Stomach (tissue), 8 donors: ENCODE measurements at regions not wholly inside any gene's neighbourhood (a gene's known extent, or its start where the extent isn't known, plus 50 kb on each side); places are given as distances from the start of the nearest gene placed in this dataset.

Source experiments
- DNase-seq, 2 donors: peaks; one replicate each; pipeline versions ENCODE4 v3.0.0 to v3.0.0-alpha.2; 2013 to 2019
- H3K27ac ChIP-seq, 5 donors: fragments of 200-600 bp in 4 of 5; sonication (generic) in 4 of 5; one replicate each; pipeline ENCODE4 v1.5.1; 2013 to 2019; ENCODE audit warnings: mild to moderate bottlenecking in 1 of 5, moderate library complexity in 1 of 5
- H3K27me3 ChIP-seq, 3 donors: fragments of 200-600 bp; sonication (generic); one replicate each; pipeline ENCODE4 v1.5.1; 2017 to 2019; ENCODE audit warnings: mixed run types in 1 of 3
- H3K36me3 ChIP-seq, 4 donors: fragments of 200-600 bp; sonication (generic); 1 replicate in 3 of 4; 2 replicates in 1 of 4; pipeline ENCODE4 v1.5.1; 2016 to 2019
- H3K4me1 ChIP-seq, 4 donors: fragments of 200-600 bp; sonication (generic); one replicate each; pipeline ENCODE4 v1.5.1; 2016 to 2019
- H3K4me3 ChIP-seq, 4 donors: fragments of 200-600 bp; sonication (generic) in 3 of 4; one replicate each; pipeline ENCODE4 v1.5.1; 2016 to 2019; ENCODE audit warnings: mild to moderate bottlenecking in 1 of 4
- H3K9me3 ChIP-seq, 4 donors: fragments of 200-600 bp; sonication (generic); one replicate each; pipeline ENCODE4 v1.5.1; 2016 to 2019
- EP300 ChIP-seq: sonication (generic); formaldehyde crosslinking; IDR thresholded peaks from one replicate; pipeline ENCODE4 v1.6.1; 2017; ENCODE audit warnings: antibody characterized with exemption
- POLR2A ChIP-seq, 4 donors: fragments of 450-650 bp; IDR thresholded peaks; one replicate each; pipeline ENCODE4 v1.6.1; 2016; ENCODE audit warnings: antibody characterized with exemption in 4 of 4, control low read depth in 2 of 4, mild to moderate bottlenecking in 1 of 4, moderate library complexity in 1 of 4
- POLR2AphosphoS5 ChIP-seq, 3 donors: sonication (generic); formaldehyde crosslinking; IDR thresholded peaks; one replicate each; pipeline ENCODE4 v1.6.1; 2016; ENCODE audit warnings: antibody characterized with exemption in 3 of 3
- WGBS, 5 donors: extraction: QIAGEN DNeasy Blood & Tissue Kit in 3 of 5; methylation state at CpG; one replicate each; pipeline versions ENCODE4 v1.1.5 to v1.1.7; 2013 to 2018; 5-methylcytosine and 5-hydroxymethylcytosine counted together
- intact Hi-C: fragments of 100-400 bp; cut with DNase I; formaldehyde crosslinking; loops from one replicate; pipeline ENCODE4 v1.15.1; 2023; ENCODE audit warnings: low total_unique reads
- TF ChIP-seq, protein P1 (sequence below), 7 experiments: fragments of 450-650 bp in 4 of 7; fragments of 200-600 bp in 3 of 7; sonication (generic) in 3 of 7; IDR thresholded peaks; one replicate each; pipeline ENCODE4 v1.5.1; 2016 to 2019; ENCODE audit warnings: antibody characterized with exemption in 7 of 7, control low read depth in 2 of 7, mild to moderate bottlenecking in 1 of 7
- donor health status: healthy with polysubstance abuse.
- donor health status: Bipolar disorder and iron deficiency.
- donor health status: healthy.

DNA sequence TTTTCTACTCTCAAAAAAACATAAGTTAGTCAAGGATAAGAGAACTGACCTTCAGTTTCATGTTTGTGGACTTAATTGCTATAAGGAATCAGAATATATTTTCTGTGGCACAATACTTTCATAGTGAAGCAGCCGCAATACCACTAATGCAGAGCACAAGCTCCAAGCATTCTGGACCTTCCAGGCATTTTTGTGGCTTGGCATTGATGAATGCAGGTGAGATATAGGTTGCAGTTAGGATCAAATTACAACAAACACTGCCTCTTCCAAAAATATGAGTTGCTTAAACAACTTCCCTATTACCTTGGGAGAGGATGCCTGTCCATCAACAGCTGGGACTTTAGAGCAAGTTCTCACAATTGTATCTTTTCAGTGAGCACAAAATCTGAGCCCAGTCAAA, 162.8 kb upstream of the RSPO3 start:
- H3K36me3 ChIP-seq, result no peaks in the 10 kb centered on the region
- no peak for DNase-seq
- intact Hi-C loops, result no loop called here
- H3K4me1 ChIP-seq, result no peaks in the 10 kb centered on the region
- H3K4me3 ChIP-seq, result no peak overlapping the region
- TF ChIP-seq, protein P1, sequence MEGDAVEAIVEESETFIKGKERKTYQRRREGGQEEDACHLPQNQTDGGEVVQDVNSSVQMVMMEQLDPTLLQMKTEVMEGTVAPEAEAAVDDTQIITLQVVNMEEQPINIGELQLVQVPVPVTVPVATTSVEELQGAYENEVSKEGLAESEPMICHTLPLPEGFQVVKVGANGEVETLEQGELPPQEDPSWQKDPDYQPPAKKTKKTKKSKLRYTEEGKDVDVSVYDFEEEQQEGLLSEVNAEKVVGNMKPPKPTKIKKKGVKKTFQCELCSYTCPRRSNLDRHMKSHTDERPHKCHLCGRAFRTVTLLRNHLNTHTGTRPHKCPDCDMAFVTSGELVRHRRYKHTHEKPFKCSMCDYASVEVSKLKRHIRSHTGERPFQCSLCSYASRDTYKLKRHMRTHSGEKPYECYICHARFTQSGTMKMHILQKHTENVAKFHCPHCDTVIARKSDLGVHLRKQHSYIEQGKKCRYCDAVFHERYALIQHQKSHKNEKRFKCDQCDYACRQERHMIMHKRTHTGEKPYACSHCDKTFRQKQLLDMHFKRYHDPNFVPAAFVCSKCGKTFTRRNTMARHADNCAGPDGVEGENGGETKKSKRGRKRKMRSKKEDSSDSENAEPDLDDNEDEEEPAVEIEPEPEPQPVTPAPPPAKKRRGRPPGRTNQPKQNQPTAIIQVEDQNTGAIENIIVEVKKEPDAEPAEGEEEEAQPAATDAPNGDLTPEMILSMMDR (IDR thresholded peaks at IDR 0.05), result no peak
- no peak for TF ChIP-seq EP300
- no peak for TF ChIP-seq POLR2AphosphoS5 (IDR thresholded peaks at IDR 0.05)
- TF ChIP-seq POLR2A (IDR thresholded peaks at IDR 0.05), result no peak
- no peaks in the 10 kb centered on the region for H3K9me3 ChIP-seq
- 68 to 88% (median 79%) methylated on average over 1 of the region's 1 CpG for WGBS, 5 donors
- no peaks in the 10 kb centered on the region for H3K27me3 ChIP-seq
- H3K27ac ChIP-seq, result no peak overlapping the region

DNA sequence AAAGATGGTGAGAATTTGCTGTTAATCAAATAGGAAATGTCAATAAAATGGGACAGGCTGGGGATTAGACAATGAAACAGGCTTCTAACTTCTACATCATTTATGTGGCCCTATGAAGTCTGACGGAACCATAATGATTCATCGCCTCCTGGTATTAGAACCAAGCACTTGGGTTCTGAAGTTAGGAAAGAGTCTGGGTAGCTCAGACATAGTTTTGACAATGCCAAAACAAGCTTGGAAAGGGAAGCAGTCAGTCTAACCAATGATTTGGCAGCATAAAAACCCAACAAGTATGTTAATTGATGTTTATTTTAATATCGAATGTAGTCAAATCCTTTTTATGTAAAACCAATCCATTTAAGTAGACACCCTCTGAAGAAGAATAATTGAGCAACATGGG, 160.8 kb upstream of the RSPO3 start:
- WGBS, 5 donors, result 79 to 89% (median 85%) methylated on average over 3 of the region's 3 CpGs
- intact Hi-C loops, result no loop called here
- no peaks in the 10 kb centered on the region for H3K36me3 ChIP-seq
- no peak overlapping the region for H3K27ac ChIP-seq
- no peak for DNase-seq
- no peak overlapping the region for H3K4me3 ChIP-seq
- no peaks in the 10 kb centered on the region for H3K4me1 ChIP-seq
- H3K9me3 ChIP-seq, result no peaks in the 10 kb centered on the region
- H3K27me3 ChIP-seq, result no peaks in the 10 kb centered on the region
- no peak for TF ChIP-seq POLR2A (IDR thresholded peaks at IDR 0.05)
- no peak for TF ChIP-seq EP300

DNA sequence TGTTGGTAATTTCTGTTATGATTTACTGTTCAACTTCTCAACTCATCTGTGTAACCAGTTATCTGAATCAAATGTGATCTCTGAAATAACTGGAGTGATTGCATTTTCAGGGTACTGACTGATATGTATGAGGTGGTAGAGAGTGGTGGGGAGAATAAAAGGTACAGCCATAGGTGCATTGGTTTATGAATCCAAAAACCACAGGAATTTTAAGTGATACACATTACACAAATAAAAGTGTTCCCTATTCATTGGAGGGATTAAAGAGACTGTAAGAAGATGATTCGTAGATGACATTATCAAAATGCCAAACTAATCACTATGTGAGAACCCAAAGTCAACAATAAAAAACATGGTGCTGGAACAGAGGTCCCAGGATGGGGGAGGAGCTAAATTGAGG, 158.7 kb upstream of the RSPO3 start:
- H3K27ac ChIP-seq, result no peak overlapping the region
- H3K9me3 ChIP-seq, result no peaks in the 10 kb centered on the region
- DNase-seq, result no peak
- intact Hi-C loops, result no loop called here
- H3K27me3 ChIP-seq, result no peaks in the 10 kb centered on the region
- WGBS, 5 donors, result 27 to 73% (median 52%) methylated on average over 1 of the region's 1 CpG
- H3K36me3 ChIP-seq, result no peaks in the 10 kb centered on the region
- H3K4me1 ChIP-seq, result no peaks in the 10 kb centered on the region
- H3K4me3 ChIP-seq, result no peak overlapping the region
- TF ChIP-seq POLR2AphosphoS5 (IDR thresholded peaks at IDR 0.05) (no peak), EP300 (no peak), POLR2A (IDR thresholded peaks at IDR 0.05) (no peak)
- TF ChIP-seq, protein P1 (IDR thresholded peaks at IDR 0.05), result no peak

GRCh38 chr6:126963077-126963809, 155.2 kb upstream of the RSPO3 start:
- no peaks in the 10 kb centered on the region for H3K36me3 ChIP-seq
- no peaks in the 10 kb centered on the region for H3K4me1 ChIP-seq
- intact Hi-C loops, result no loop called here
- DNase-seq, result no peak
- H3K27ac ChIP-seq, result no peak overlapping the region
- TF ChIP-seq POLR2AphosphoS5 (IDR thresholded peaks at IDR 0.05), result no peak
- TF ChIP-seq EP300, result no peak
- TF ChIP-seq POLR2A (IDR thresholded peaks at IDR 0.05), result no peak
- TF ChIP-seq, protein P1 (IDR thresholded peaks at IDR 0.05), result no peak
- 78 to 84% (median 82%) methylated on average over 8 of the region's 8 CpGs for WGBS, 5 donors
- H3K9me3 ChIP-seq, result no peaks in the 10 kb centered on the region
- no peaks in the 10 kb centered on the region for H3K27me3 ChIP-seq
- no peak overlapping the region for H3K4me3 ChIP-seq

DNA sequence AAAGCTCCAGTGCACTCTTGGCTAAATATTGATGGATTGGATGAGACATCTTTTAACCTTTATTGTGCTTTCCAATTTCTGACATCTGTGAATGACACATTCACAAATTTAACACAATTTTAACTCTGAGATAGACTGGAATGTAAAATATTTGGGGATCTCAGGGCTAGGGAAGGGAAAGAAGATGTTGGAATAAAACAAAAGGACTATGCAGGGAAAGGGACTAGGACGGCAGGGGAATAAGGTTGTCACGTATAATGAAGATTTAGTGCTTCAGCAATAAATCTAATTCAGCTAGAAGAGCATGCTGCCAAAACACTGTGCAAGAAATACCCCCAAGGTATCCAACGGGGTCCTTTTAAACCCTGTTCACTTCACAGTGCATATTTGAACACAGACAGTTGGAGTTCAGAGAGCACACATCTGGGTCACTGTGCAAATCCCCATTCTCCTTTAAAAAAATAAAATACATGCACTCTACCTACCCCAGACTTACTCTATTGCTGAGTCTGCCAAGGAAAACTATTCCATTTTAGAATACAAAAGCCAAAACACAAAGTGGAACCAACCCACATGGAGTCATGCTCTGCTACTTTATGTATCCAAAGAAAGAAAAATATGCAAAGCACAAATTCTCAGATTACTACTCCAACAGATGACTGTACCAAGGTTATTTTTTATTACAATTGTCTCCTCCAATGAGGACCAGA, 151.0 kb upstream of the RSPO3 start:
- H3K27me3 ChIP-seq, result no peaks in the 10 kb centered on the region
- H3K27ac ChIP-seq, result no peak overlapping the region
- no peaks in the 10 kb centered on the region for H3K9me3 ChIP-seq
- no peaks in the 10 kb centered on the region for H3K36me3 ChIP-seq
- H3K4me3 ChIP-seq, result no peak overlapping the region
- TF ChIP-seq EP300 (no peak), POLR2AphosphoS5 (IDR thresholded peaks at IDR 0.05) (no peak)
- TF ChIP-seq, protein P1 (IDR thresholded peaks at IDR 0.05), result no peak
- no peaks in the 10 kb centered on the region for H3K4me1 ChIP-seq
- no peak for DNase-seq
- intact Hi-C loops, result no loop called here
- WGBS, 5 donors, result 48 to 58% (median 50%) methylated on average over 3 of the region's 3 CpGs
